Neural cell (in vitro differentiated cells): ENCODE measurements at regions not wholly inside any gene's neighbourhood (a gene's known extent, or its start where the extent isn't known, plus 50 kb on each side); places are given as distances from the start of the nearest gene placed in this dataset.
"Not testable (repeated sequence)": the region's sequence is repeated elsewhere in the genome, so short reads cannot be mapped to it uniquely, and the experiment has no call there.

Experiments used
- H2AFZ ChIP-seq: fragments of 200-600, 300-800 bp; sonication (generic), shearing (Covaris generic); 2 replicates; pipeline ENCODE4 v1.6.0; 2014; ENCODE audit warnings: low read depth, mild to moderate bottlenecking, antibody characterized with exemption, low read length, moderate library complexity
- H3F3A ChIP-seq: fragments of 200-600 bp; shearing (Covaris generic); 2 replicates; pipeline ENCODE4 v1.6.1; 2016; ENCODE audit warnings: mild to moderate bottlenecking, moderate library complexity, mixed read lengths, antibody characterized with exemption, low read length; ENCODE audit not compliant: insufficient read depth, poor library complexity, severe bottlenecking
- H3K27ac ChIP-seq: fragments of 200-600, 300-800 bp; sonication (generic), shearing (Covaris generic); 2 replicates; pipeline ENCODE4 v1.5.1; 2014; ENCODE audit warnings: mild to moderate bottlenecking, low read length, moderate library complexity
- H3K27me3 ChIP-seq: fragments of 300-800, 200-600 bp; sonication (generic), shearing (Covaris generic); 2 replicates; pipeline ENCODE4 v1.6.0; 2014; ENCODE audit warnings: mild to moderate bottlenecking, low read depth, low read length, moderate library complexity; ENCODE audit not compliant: insufficient read depth
- H3K36me3 ChIP-seq: fragments of 300-800, 200-600 bp; sonication (generic), shearing (Covaris generic); 2 replicates; pipeline ENCODE4 v1.5.1; 2014; ENCODE audit warnings: mild to moderate bottlenecking, antibody characterized with exemption, low read length, moderate library complexity; ENCODE audit not compliant: insufficient read depth
- H3K4me2 ChIP-seq: fragments of 300-800, 200-600 bp; sonication (generic), shearing (Covaris generic); 2 replicates; pipeline ENCODE4 v1.6.0; 2014; ENCODE audit warnings: mild to moderate bottlenecking, low read length
- H3K4me3 ChIP-seq: fragments of 300-800, 200-600 bp; sonication (generic), shearing (Covaris generic); 2 replicates; pipeline ENCODE4 v1.5.1; 2014; ENCODE audit warnings: mild to moderate bottlenecking, low read length, moderate library complexity
- H3K79me2 ChIP-seq: fragments of 200-600 bp; shearing (Covaris generic); replicated peaks from 2 replicates; pipeline ENCODE4 v1.6.0; 2014; ENCODE audit warnings: mild to moderate bottlenecking, low read length, moderate library complexity; ENCODE audit not compliant: insufficient read depth
- H3K9ac ChIP-seq: fragments of 300-800, 200-600 bp; sonication (generic), shearing (Covaris generic); 2 replicates; pipeline ENCODE4 v1.6.1; 2016; ENCODE audit warnings: mild to moderate bottlenecking, low read length, mixed read lengths
- H3K9me2 ChIP-seq: fragments of 200-600 bp; shearing (Covaris generic); 2 replicates; pipeline ENCODE4 v1.6.1; 2016; ENCODE audit warnings: mild to moderate bottlenecking, low read length, mixed read lengths; ENCODE audit not compliant: insufficient read depth
- H3K9me3 ChIP-seq: fragments of 200-600, 300-800 bp; sonication (generic), shearing (Covaris generic); 2 replicates; pipeline ENCODE4 v1.6.1; 2016; ENCODE audit warnings: mild to moderate bottlenecking, mixed run types, low read length, moderate library complexity, mixed read lengths
- H4K20me1 ChIP-seq: fragments of 200-600 bp; shearing (Covaris generic); 2 replicates; pipeline ENCODE4 v1.6.1; 2016; ENCODE audit warnings: mild to moderate bottlenecking, mixed run types; ENCODE audit not compliant: insufficient read depth
- EP300 ChIP-seq: fragments of 450-650 bp; conservative IDR thresholded peaks from 2 replicates; pipeline ENCODE4 v1.6.1; 2014; ENCODE audit warnings: antibody characterized with exemption, mild to moderate bottlenecking, moderate library complexity; ENCODE audit not compliant: poor library complexity, severe bottlenecking
- EZH2 ChIP-seq: fragments of 200-600, 300-800 bp; shearing (Covaris generic), sonication (generic); IDR thresholded peaks from 2 replicates; pipeline ENCODE4 v1.6.1; 2014; ENCODE audit warnings: antibody characterized with exemption, low read length, borderline replicate concordance, mild to moderate bottlenecking; ENCODE audit not compliant: insufficient read depth, poor library complexity, severe bottlenecking
- MXI1 ChIP-seq: fragments of 450-650 bp; conservative IDR thresholded peaks from 2 replicates; pipeline ENCODE4 v1.6.1; 2014; ENCODE audit warnings: antibody characterized with exemption, mild to moderate bottlenecking; ENCODE audit not compliant: poor library complexity, severe bottlenecking
- POLR2AphosphoS5 ChIP-seq: IDR thresholded peaks from 2 replicates; pipeline ENCODE4 v1.6.1; 2012
- RAD21 ChIP-seq: fragments of 450-650 bp; conservative IDR thresholded peaks from 2 replicates; pipeline ENCODE4 v1.6.1; 2014; ENCODE audit warnings: antibody characterized with exemption, mild to moderate bottlenecking, moderate library complexity
- SMC3 ChIP-seq: fragments of 450-650 bp; conservative IDR thresholded peaks from 2 replicates; pipeline ENCODE4 v1.6.1; 2014; ENCODE audit warnings: antibody characterized with exemption, mild to moderate bottlenecking, moderate library complexity; ENCODE audit not compliant: poor library complexity
- TAF1 ChIP-seq: IDR thresholded peaks from 2 replicates; pipeline ENCODE4 v1.6.1; 2012; ENCODE audit warnings: low read depth
- TF ChIP-seq, protein P1 (sequence below): IDR thresholded peaks from 2 replicates; pipeline ENCODE4 v1.6.1; 2012; ENCODE audit warnings: borderline replicate concordance
- TF ChIP-seq, protein P2 (sequence below): fragments of 450-650 bp; IDR thresholded peaks from 2 replicates; pipeline ENCODE4 v1.5.1; 2014; ENCODE audit warnings: antibody characterized with exemption, mild to moderate bottlenecking, moderate library complexity; ENCODE audit not compliant: poor library complexity, severe bottlenecking

DNA sequence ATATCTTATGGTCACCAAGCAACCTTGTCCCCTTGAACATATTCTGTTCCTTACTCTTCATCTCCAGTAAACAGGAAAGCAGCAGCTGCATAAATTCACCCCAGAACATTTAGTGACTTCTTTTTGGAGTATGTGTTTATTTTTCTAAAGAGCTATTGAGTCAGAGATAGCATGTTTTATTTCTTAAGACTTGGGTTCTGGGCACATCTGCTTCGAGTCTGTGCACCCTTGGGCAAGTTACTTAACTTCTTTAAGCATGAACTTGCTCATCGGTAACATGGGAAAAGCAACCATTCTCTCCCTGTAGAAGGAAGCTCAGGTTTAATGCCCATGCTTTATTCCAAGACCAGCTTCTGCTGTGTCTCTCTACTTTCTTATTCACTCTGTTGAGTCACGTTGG is 309.3 kb upstream of the MEX3C start:
- Histone ChIP-seq H3K4me2 (no peak overlapping the region), H3K27me3 (no peaks in the 10 kb centered on the region), H3F3A (no peaks in the 10 kb centered on the region), H2AFZ (no peak overlapping the region), H3K27ac (no peak overlapping the region), H3K36me3 (no peaks in the 10 kb centered on the region), H3K9ac (no peak overlapping the region), H4K20me1 (no peaks in the 10 kb centered on the region), H3K79me2 (no peaks in the 10 kb centered on the region), H3K4me3 (no peak overlapping the region), H3K9me3 (no peaks in the 10 kb centered on the region), H3K9me2 (no peaks in the 10 kb centered on the region)
- TF ChIP-seq POLR2AphosphoS5: no peak
- no peak for TF ChIP-seq TAF1
- TF ChIP-seq EP300: no peak
- TF ChIP-seq EZH2: no peak
- TF ChIP-seq, protein P1, sequence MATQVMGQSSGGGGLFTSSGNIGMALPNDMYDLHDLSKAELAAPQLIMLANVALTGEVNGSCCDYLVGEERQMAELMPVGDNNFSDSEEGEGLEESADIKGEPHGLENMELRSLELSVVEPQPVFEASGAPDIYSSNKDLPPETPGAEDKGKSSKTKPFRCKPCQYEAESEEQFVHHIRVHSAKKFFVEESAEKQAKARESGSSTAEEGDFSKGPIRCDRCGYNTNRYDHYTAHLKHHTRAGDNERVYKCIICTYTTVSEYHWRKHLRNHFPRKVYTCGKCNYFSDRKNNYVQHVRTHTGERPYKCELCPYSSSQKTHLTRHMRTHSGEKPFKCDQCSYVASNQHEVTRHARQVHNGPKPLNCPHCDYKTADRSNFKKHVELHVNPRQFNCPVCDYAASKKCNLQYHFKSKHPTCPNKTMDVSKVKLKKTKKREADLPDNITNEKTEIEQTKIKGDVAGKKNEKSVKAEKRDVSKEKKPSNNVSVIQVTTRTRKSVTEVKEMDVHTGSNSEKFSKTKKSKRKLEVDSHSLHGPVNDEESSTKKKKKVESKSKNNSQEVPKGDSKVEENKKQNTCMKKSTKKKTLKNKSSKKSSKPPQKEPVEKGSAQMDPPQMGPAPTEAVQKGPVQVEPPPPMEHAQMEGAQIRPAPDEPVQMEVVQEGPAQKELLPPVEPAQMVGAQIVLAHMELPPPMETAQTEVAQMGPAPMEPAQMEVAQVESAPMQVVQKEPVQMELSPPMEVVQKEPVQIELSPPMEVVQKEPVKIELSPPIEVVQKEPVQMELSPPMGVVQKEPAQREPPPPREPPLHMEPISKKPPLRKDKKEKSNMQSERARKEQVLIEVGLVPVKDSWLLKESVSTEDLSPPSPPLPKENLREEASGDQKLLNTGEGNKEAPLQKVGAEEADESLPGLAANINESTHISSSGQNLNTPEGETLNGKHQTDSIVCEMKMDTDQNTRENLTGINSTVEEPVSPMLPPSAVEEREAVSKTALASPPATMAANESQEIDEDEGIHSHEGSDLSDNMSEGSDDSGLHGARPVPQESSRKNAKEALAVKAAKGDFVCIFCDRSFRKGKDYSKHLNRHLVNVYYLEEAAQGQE: no peak
- TF ChIP-seq RAD21: no peak
- TF ChIP-seq MXI1: no peak
- TF ChIP-seq, protein P2, sequence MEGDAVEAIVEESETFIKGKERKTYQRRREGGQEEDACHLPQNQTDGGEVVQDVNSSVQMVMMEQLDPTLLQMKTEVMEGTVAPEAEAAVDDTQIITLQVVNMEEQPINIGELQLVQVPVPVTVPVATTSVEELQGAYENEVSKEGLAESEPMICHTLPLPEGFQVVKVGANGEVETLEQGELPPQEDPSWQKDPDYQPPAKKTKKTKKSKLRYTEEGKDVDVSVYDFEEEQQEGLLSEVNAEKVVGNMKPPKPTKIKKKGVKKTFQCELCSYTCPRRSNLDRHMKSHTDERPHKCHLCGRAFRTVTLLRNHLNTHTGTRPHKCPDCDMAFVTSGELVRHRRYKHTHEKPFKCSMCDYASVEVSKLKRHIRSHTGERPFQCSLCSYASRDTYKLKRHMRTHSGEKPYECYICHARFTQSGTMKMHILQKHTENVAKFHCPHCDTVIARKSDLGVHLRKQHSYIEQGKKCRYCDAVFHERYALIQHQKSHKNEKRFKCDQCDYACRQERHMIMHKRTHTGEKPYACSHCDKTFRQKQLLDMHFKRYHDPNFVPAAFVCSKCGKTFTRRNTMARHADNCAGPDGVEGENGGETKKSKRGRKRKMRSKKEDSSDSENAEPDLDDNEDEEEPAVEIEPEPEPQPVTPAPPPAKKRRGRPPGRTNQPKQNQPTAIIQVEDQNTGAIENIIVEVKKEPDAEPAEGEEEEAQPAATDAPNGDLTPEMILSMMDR: no peak
- TF ChIP-seq SMC3: no peak

DNA sequence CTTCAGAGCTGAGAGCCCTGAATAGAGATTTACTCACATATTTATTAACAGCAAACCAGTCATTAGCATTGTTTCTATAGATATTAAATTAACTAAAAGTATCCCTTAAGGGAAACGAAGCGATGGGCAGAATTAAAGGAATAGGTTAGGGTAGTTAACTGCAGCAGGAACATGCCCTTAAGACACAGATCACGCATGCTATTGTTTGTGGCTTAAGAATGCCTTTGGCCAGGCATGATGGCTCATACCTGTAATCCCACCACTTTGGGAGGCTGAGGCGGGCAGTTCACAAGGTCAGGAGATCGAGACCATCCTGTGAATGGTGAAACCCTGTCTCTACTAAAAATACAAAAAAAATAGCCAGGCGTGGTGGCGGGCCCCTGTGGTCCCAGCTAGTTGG is 310.9 kb upstream of the MEX3C start:
- not testable (repeated sequence) for H3K79me2 ChIP-seq, H3K9ac ChIP-seq, H3K9me2 ChIP-seq, H4K20me1 ChIP-seq, H3K4me2 ChIP-seq, H2AFZ ChIP-seq, H3K9me3 ChIP-seq, H3K27me3 ChIP-seq, H3K4me3 ChIP-seq, H3K27ac ChIP-seq, H3K36me3 ChIP-seq, H3F3A ChIP-seq

DNA sequence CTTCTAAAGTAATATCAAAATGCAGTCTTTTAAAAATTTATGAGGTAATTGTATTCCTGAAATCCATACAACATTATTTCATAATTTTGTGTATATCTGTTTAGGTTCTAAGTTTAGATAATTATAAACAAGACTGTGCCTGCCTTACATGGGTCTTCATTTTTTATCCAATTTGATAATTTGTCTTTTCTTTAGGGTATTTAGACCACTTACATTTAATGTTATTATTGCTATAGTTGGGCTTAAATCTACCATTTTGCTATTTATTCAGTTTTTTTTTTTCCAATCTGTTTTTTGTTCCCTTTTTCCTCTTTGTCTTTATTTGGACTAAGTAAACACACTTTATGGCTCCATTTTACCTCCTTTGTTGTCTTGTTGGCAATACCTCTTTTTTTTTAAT is 312.5 kb upstream of the MEX3C start:
- H3K36me3 ChIP-seq: no peaks in the 10 kb centered on the region
- no peaks in the 10 kb centered on the region for H4K20me1 ChIP-seq
- no peaks in the 10 kb centered on the region for H3K9me3 ChIP-seq
- H3K9ac ChIP-seq: no peak overlapping the region
- H3F3A ChIP-seq: no peaks in the 10 kb centered on the region
- H3K4me2 ChIP-seq: no peak overlapping the region
- no peaks in the 10 kb centered on the region for H3K27me3 ChIP-seq
- no peaks in the 10 kb centered on the region for H3K79me2 ChIP-seq
- no peak overlapping the region for H2AFZ ChIP-seq
- no peak overlapping the region for H3K4me3 ChIP-seq
- H3K9me2 ChIP-seq: no peaks in the 10 kb centered on the region
- H3K27ac ChIP-seq: no peak overlapping the region
- TF ChIP-seq, protein P2: no peak
- no peak for TF ChIP-seq POLR2AphosphoS5
- TF ChIP-seq TAF1: no peak
- no peak for TF ChIP-seq MXI1
- TF ChIP-seq SMC3: no peak
- TF ChIP-seq, protein P1: no peak
- no peak for TF ChIP-seq EP300
- TF ChIP-seq RAD21: no peak
